ENCODE measurements at regions not wholly inside any gene's neighbourhood (a gene's known extent, or its start where the extent isn't known, plus 50 kb on each side); places are given as distances from the start of the nearest gene placed in this dataset.
A peak's percentile ranks its signal among the peaks of the same experiment; 100 is the strongest.
"Not testable (repeated sequence)": the region's sequence is repeated elsewhere in the genome, so short reads cannot be mapped to it uniquely, and the experiment has no call there.

DNA sequence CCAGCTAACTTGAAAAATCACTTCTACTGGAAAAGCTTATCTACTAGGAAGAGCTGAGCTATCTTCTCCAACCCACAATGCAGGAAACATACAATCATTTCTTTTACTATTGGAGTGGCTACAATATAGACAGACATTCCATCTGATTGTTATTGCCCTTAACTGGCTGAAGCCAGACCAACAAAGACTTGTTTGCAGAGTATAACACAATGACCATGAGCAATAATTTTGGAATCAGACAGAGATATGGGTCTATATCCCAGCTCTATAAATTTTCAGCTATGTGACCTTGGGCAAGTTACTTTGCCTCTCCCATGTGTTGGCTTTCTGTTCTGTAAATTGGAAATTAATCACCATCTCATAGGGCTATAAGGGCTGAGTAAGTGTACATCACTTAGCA, 244.7 kb upstream of the SLC30A5 start:
- no peak for ATAC-seq
- TF ChIP-seq TOX (CRISPR knock-in tag; IDR thresholded peaks at IDR 0.05; ENCODE audit: borderline replicate concordance): no peak
- TF ChIP-seq CSDC2 (CRISPR knock-in tag; IDR thresholded peaks at IDR 0.05): no peak
- TF ChIP-seq ESRRG (CRISPR knock-in tag; IDR thresholded peaks at IDR 0.05): no peak
- TF ChIP-seq RARB (CRISPR knock-in tag; IDR thresholded peaks at IDR 0.05): no peak
- TF ChIP-seq BACH2 (CRISPR knock-in tag; IDR thresholded peaks at IDR 0.05; ENCODE audit: borderline replicate concordance): no peak

GRCh38 chr5:68849906-68850305, 243.9 kb upstream of the SLC30A5 start:
- no peak for TF ChIP-seq ZNF8 (CRISPR knock-in tag; IDR thresholded peaks at IDR 0.05)
- peak; percentile 87 for TF ChIP-seq ZNF70 (CRISPR knock-in tag; IDR thresholded peaks at IDR 0.05)
- ATAC-seq: no peak

- no peak for ATAC-seq
- TF ChIP-seq GLIS3 (CRISPR knock-in tag; IDR thresholded peaks at IDR 0.05) (no peak), ARNTL (CRISPR knock-in tag; IDR thresholded peaks at IDR 0.05; ENCODE audit: borderline replicate concordance, low read depth) (no peak), ZNF8 (CRISPR knock-in tag; IDR thresholded peaks at IDR 0.05) (peak; percentile 99), ZNF565 (CRISPR knock-in tag; conservative IDR thresholded peaks at IDR 0.05; ENCODE audit: low read depth) (no peak), TCF4 (CRISPR knock-in tag; IDR thresholded peaks at IDR 0.05; ENCODE audit: borderline replicate concordance) (no peak), ESRRG (CRISPR knock-in tag; IDR thresholded peaks at IDR 0.05) (no peak)
Observed at GRCh38 chr5:68861099-68861498, 232.7 kb upstream of the SLC30A5 start.

- TF ChIP-seq ZFP30 (CRISPR knock-in tag; IDR thresholded peaks at IDR 0.05) (no peak), ESRRG (CRISPR knock-in tag; IDR thresholded peaks at IDR 0.05) (no peak), OSR1 (CRISPR knock-in tag; IDR thresholded peaks at IDR 0.05) (no peak), CSRNP3 (CRISPR knock-in tag; IDR thresholded peaks at IDR 0.05) (no peak), ARNTL (CRISPR knock-in tag; IDR thresholded peaks at IDR 0.05; ENCODE audit: borderline replicate concordance, low read depth) (no peak), POU6F1 (CRISPR knock-in tag; IDR thresholded peaks at IDR 0.05; ENCODE audit: borderline replicate concordance, low read depth) (no peak), TOX (CRISPR knock-in tag; IDR thresholded peaks at IDR 0.05; ENCODE audit: borderline replicate concordance) (no peak), PPARA (CRISPR knock-in tag; IDR thresholded peaks at IDR 0.05; ENCODE audit: borderline replicate concordance) (no peak), ISL1 (CRISPR knock-in tag; IDR thresholded peaks at IDR 0.05) (no peak)
- ATAC-seq: no peak
Observed at GRCh38 chr5:68862560-68862959, 231.3 kb upstream of the SLC30A5 start.

DNA sequence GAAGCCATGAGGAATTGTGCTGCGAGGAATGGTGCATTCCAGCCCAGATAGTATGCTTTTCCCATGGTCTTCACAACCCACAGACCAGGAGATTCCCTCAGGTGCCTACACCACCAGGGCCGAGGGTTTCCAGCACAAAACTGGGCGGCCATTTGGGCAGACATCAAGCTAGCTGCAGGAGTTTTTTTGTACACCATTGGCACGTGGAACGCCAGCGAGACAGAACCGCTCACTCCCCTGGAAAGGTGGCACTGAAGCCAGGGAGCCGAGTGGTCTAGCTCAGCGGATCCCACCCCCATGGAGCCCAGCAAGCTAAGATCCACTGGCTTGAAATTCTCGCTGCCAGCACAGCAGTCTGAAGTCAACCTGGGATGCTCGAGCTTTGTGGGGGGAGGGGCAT, 228.6 kb upstream of the SLC30A5 start:
- not testable (repeated sequence) for ATAC-seq

DNA sequence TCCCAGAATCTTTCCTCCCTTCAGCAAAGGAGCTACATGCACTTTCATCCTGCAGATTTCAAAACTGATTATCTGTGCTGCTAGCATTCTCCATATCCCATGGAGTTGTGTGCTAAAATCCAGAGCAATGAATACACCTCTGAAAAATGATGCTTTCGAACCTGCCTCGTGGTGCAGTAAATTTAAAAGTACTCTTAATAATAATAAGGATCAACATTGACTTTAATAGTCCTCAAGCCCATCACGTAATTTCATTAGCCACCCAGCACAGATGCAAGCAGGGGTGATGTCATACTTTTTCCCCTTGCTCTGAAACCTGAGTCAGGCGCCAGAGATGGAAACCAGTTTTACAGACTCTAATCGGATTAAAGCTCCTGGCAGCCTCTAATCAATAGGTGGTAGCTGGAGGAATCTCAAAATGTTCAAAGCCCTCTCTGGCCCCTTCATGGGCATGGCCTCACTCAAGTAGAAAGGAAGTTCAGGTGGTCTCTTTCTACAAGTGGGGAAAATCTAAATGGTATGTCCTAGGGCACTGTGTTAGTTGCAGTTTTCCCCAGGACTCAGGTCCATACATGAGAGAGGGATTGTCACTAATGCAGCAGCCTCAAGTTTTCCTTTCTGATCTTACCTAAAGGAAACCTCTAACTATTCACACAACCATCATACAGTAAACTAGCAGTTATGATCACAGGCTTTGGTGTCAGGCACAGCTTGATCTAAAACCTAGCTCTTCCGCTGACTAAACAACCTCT, 221.6 kb upstream of the SLC30A5 start:
- ATAC-seq: peak; percentile 93
- TF ChIP-seq ZC3H10 (CRISPR knock-in tag; IDR thresholded peaks at IDR 0.05): peak; percentile 93
- no peak for TF ChIP-seq ARNTL (CRISPR knock-in tag; IDR thresholded peaks at IDR 0.05; ENCODE audit: borderline replicate concordance, low read depth)
- TF ChIP-seq ESRRG (CRISPR knock-in tag; IDR thresholded peaks at IDR 0.05): no peak
- 0 out of 2 replicates have a peak, but pooled peaks have one; percentile 54 for TF ChIP-seq CSRNP3 (CRISPR knock-in tag; IDR thresholded peaks at IDR 0.05)
- peak; percentile 92 for TF ChIP-seq SNAI2 (CRISPR knock-in tag; IDR thresholded peaks at IDR 0.05)
- TF ChIP-seq RARB (CRISPR knock-in tag; IDR thresholded peaks at IDR 0.05): no peak
- TF ChIP-seq OSR1 (CRISPR knock-in tag; IDR thresholded peaks at IDR 0.05): no peak
- peak; percentile 71 for TF ChIP-seq TSHZ2 (CRISPR knock-in tag; IDR thresholded peaks at IDR 0.05)
- no peak for TF ChIP-seq ZNF565 (CRISPR knock-in tag; conservative IDR thresholded peaks at IDR 0.05; ENCODE audit: low read depth)
- TF ChIP-seq GLIS3 (CRISPR knock-in tag; IDR thresholded peaks at IDR 0.05): no peak
- peak; percentile 98 for TF ChIP-seq ISL1 (CRISPR knock-in tag; IDR thresholded peaks at IDR 0.05)
- no peak for TF ChIP-seq POU6F1 (CRISPR knock-in tag; IDR thresholded peaks at IDR 0.05; ENCODE audit: borderline replicate concordance, low read depth)
- TF ChIP-seq PPARA (CRISPR knock-in tag; IDR thresholded peaks at IDR 0.05; ENCODE audit: borderline replicate concordance): no peak
- peak; percentile 62; the same call in 1 of the 2 replicates for TF ChIP-seq ZFP3 (CRISPR knock-in tag; IDR thresholded peaks at IDR 0.05)

Measured in SK-N-SH treated with all-trans-retinoic acid at 6 μM for 48 hours (cell line).